ENCODE measurements at regions not wholly inside any gene's neighbourhood (a gene's known extent, or its start where the extent isn't known, plus 50 kb on each side); places are given as distances from the start of the nearest gene placed in this dataset.

DNA sequence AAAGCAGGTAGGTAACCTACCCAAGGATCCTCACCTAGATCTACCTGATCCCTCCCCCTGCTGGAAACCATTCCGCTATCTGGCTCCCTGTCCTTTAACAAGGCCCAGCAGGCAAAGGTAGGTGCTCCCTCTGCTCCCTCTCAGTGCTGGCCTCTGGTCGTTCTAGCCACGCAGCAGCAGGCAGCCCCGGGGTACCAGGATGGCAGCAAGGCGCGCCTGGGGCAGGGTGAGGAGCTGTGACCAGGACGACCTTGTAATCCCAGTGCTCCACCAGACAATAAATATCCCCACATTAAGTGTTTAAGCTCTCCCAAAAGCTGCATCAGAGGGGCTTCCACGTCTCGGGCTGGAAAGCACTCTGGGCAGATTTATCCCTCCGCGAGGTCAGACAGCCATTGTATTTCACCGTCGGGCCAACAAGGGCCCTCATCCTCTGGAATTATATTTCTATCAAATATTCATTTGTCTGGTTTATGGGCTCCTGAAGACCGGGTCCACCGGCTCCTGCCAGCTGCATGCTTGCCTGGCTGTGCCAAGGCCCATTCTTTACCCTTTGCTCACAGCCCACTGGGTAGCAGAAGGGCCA, 81.3 kb downstream of the CHST1 start:
- Mint-ChIP-seq H3K27ac (no peak overlapping the region), H3K36me3 (ENCODE audit: low read depth) (no peaks in the 10 kb centered on the region), H3K4me3 (no peak overlapping the region), H3K27me3 (ENCODE audit: low read depth) (peaks cover 63% of the 10 kb centered on the region), H3K9me3 (no peaks in the 10 kb centered on the region), H3K4me1 (peaks cover 8% of the 10 kb centered on the region)
- TF ChIP-seq, protein P1, sequence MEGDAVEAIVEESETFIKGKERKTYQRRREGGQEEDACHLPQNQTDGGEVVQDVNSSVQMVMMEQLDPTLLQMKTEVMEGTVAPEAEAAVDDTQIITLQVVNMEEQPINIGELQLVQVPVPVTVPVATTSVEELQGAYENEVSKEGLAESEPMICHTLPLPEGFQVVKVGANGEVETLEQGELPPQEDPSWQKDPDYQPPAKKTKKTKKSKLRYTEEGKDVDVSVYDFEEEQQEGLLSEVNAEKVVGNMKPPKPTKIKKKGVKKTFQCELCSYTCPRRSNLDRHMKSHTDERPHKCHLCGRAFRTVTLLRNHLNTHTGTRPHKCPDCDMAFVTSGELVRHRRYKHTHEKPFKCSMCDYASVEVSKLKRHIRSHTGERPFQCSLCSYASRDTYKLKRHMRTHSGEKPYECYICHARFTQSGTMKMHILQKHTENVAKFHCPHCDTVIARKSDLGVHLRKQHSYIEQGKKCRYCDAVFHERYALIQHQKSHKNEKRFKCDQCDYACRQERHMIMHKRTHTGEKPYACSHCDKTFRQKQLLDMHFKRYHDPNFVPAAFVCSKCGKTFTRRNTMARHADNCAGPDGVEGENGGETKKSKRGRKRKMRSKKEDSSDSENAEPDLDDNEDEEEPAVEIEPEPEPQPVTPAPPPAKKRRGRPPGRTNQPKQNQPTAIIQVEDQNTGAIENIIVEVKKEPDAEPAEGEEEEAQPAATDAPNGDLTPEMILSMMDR (IDR thresholded peaks at IDR 0.05; ENCODE audit: unreplicated experiment in 3 of 3) = no peak

- H3K4me3 Mint-ChIP-seq = no peak overlapping the region
- H3K27ac Mint-ChIP-seq = no peak overlapping the region
- TF ChIP-seq, protein P1 (IDR thresholded peaks at IDR 0.05; ENCODE audit: unreplicated experiment in 3 of 3) = no peak
Measured at GRCh38 chr11:45580399-45580798, 85.0 kb downstream of the CHST1 start.

DNA sequence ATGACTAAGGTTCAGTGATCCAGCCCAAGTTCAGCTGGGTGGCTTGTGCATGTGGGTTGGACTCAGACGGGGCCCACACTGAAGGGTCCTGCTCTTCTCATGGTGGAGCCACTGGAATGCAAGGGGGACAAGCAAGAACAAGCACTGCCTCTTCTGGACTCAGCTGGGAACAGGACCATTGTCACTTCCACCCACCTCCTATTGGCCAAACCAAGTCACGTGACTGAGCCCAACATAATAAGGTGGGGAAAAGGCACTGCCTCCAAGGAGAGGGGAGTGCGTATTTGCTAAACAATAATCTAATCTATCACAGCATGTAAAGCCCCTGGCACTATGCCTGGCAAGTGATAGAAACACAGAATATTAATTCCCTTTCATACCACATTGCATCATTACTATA, 87.1 kb downstream of the CHST1 start:
- Mint-ChIP-seq H3K4me1 (peaks cover 5% of the 10 kb centered on the region), H3K27me3 (ENCODE audit: low read depth) (peaks cover 60% of the 10 kb centered on the region), H3K4me3 (no peak overlapping the region), H3K9me3 (no peaks in the 10 kb centered on the region), H3K27ac (no peak overlapping the region), H3K36me3 (ENCODE audit: low read depth) (no peaks in the 10 kb centered on the region)
- TF ChIP-seq, protein P1 (IDR thresholded peaks at IDR 0.05; ENCODE audit: unreplicated experiment in 3 of 3) = no peak

More at GRCh38 chr11:45580399-45580798, 85.0 kb downstream of the CHST1 start:
- no peaks in the 10 kb centered on the region for H3K36me3 Mint-ChIP-seq (ENCODE audit: low read depth)
- H3K9me3 Mint-ChIP-seq = no peaks in the 10 kb centered on the region
- no peaks in the 10 kb centered on the region for H3K4me1 Mint-ChIP-seq
- H3K27me3 Mint-ChIP-seq (ENCODE audit: low read depth) = peaks cover 71% of the 10 kb centered on the region

- Mint-ChIP-seq H3K4me3 (no peak overlapping the region), H3K9me3 (no peaks in the 10 kb centered on the region), H3K27me3 (ENCODE audit: low read depth) (peaks cover 56% of the 10 kb centered on the region), H3K27ac (no peak overlapping the region), H3K36me3 (ENCODE audit: low read depth) (no peaks in the 10 kb centered on the region), H3K4me1 (peaks cover 7% of the 10 kb centered on the region)
- TF ChIP-seq, protein P1 (IDR thresholded peaks at IDR 0.05; ENCODE audit: unreplicated experiment in 3 of 3) = no peak
Measured at GRCh38 chr11:45577752-45578151, 87.7 kb downstream of the CHST1 start.

GRCh38 chr11:45576461-45577215, 88.8 kb downstream of the CHST1 start:
- H3K27ac Mint-ChIP-seq = no peak overlapping the region
- no peak overlapping the region for H3K4me3 Mint-ChIP-seq
- H3K36me3 Mint-ChIP-seq (ENCODE audit: low read depth) = no peaks in the 10 kb centered on the region
- peaks cover 11% of the 10 kb centered on the region for H3K4me1 Mint-ChIP-seq
- TF ChIP-seq, protein P1 (IDR thresholded peaks at IDR 0.05; ENCODE audit: unreplicated experiment in 3 of 3) = no peak
- peaks cover 48% of the 10 kb centered on the region for H3K27me3 Mint-ChIP-seq (ENCODE audit: low read depth)
- H3K9me3 Mint-ChIP-seq = no peaks in the 10 kb centered on the region

DNA sequence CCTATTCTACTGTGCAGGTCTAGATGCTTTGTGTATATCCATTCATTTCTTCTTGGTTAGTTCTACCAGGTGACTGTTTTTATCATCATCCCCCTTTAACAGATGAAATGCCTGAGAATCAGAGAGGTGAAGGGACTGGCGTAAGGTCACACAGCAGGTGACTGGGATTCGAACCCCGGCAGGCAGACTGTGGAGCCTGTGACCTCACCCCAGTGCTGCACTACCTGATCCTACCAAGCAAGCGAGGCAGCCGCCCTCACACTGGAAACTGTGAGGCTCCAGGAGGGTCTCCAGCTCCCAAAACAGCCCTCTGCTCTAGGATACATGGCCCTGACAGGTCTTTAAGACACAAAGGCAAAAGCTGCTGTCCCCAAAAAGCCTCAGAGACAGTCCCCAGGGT, 91.7 kb downstream of the CHST1 start:
- H3K36me3 Mint-ChIP-seq (ENCODE audit: low read depth) = no peaks in the 10 kb centered on the region
- H3K27ac Mint-ChIP-seq = no peak overlapping the region
- no peaks in the 10 kb centered on the region for H3K9me3 Mint-ChIP-seq
- TF ChIP-seq, protein P1 (IDR thresholded peaks at IDR 0.05; ENCODE audit: unreplicated experiment in 3 of 3) = no peak
- H3K27me3 Mint-ChIP-seq (ENCODE audit: low read depth) = peaks cover 53% of the 10 kb centered on the region
- H3K4me3 Mint-ChIP-seq = no peak overlapping the region
- H3K4me1 Mint-ChIP-seq = peaks cover 25% of the 10 kb centered on the region
